ENCODE measurements at regions not wholly inside any gene's neighbourhood (a gene's known extent, or its start where the extent isn't known, plus 50 kb on each side); places are given as distances from the start of the nearest gene placed in this dataset.

DNA sequence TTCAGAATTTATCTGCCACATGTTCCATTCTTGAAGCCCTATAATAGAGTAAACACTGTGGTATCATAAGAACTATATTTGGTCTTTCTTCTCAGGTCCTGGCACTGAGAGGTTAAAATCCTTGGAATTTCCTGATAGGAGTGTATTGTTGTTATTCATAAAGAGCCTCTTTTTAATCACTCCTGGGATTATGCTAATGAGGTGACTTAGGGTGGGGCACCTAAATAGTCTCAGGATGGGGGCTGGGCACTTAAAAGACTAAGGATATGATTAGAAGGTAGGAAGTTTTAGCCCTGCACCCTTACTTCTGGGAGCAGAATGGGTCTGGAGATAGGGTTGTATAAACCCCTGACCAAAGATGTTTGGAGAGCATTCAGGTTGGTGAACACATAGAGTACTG is 755.2 kb upstream of the TENM4 start:
- BruUV-seq (replicated peaks), result no TSS peak
- no peak overlapping the region for H2AFZ ChIP-seq (ENCODE audit: low read length)
- intact Hi-C loops (cut with micrococcal nuclease; ENCODE audit: unreplicated experiment), result no loop called here
- no peak overlapping the region for H3K4me2 ChIP-seq (ENCODE audit: low read length)
- no peak overlapping the region for H3K27ac ChIP-seq (ENCODE audit: low read depth, low read length, poor library complexity, severe bottlenecking)
- no peak overlapping the region for H3K4me3 ChIP-seq (ENCODE audit: low read depth, low read length, poor library complexity, severe bottlenecking)
- H3K9me2 ChIP-seq (ENCODE audit: insufficient read depth, low read length), result no peaks in the 10 kb centered on the region
- H4K20me1 ChIP-seq (ENCODE audit: insufficient read depth, low read length), result no peaks in the 10 kb centered on the region
- ChIA-PET POLR2A (no interaction called here), CTCF (ENCODE audit: unreplicated experiment) (no interaction called here)
- no peaks in the 10 kb centered on the region for H3K79me2 ChIP-seq (ENCODE audit: insufficient read depth, low read depth, low read length)
- TF ChIP-seq EZH2phosphoT487 (IDR thresholded peaks at IDR 0.05; ENCODE audit: borderline replicate concordance, low read depth, low read length), result no peak
- TF ChIP-seq, protein P1, sequence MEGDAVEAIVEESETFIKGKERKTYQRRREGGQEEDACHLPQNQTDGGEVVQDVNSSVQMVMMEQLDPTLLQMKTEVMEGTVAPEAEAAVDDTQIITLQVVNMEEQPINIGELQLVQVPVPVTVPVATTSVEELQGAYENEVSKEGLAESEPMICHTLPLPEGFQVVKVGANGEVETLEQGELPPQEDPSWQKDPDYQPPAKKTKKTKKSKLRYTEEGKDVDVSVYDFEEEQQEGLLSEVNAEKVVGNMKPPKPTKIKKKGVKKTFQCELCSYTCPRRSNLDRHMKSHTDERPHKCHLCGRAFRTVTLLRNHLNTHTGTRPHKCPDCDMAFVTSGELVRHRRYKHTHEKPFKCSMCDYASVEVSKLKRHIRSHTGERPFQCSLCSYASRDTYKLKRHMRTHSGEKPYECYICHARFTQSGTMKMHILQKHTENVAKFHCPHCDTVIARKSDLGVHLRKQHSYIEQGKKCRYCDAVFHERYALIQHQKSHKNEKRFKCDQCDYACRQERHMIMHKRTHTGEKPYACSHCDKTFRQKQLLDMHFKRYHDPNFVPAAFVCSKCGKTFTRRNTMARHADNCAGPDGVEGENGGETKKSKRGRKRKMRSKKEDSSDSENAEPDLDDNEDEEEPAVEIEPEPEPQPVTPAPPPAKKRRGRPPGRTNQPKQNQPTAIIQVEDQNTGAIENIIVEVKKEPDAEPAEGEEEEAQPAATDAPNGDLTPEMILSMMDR (conservative IDR thresholded peaks at IDR 0.05; ENCODE audit: low read length), result no peak
- DNase-seq (ENCODE audit: low spot score), result no peak
- no peaks in the 10 kb centered on the region for H3K4me1 ChIP-seq (ENCODE audit: insufficient read depth, low read length, poor library complexity, severe bottlenecking)
- H3K9me3 ChIP-seq (ENCODE audit: low read length), result no peaks in the 10 kb centered on the region
- no peaks in the 10 kb centered on the region for H3K36me3 ChIP-seq (ENCODE audit: insufficient read depth, low read length)

DNA sequence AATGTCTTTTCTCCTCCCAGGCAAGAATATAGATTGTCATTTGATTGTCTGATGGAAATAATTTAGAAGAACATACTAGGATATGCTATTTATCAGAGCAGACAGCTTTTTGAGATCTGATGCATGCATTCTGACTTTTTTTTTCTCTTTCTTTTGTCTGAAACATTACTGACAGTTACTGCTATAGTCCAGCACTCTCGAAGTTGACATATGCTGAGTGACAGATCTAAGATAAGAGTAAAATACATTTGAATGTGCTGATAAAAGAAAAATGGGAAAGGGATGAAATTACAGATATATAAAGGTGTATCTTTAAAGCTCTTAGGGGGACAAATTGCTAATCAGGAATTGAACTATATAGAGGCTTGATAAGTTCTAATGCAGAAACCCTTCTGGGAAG is 753.8 kb upstream of the TENM4 start:
- POLR2A ChIA-PET, result interaction anchor here (0.8 kb wide), 1 partner anchor 14 kb away, joined by 4 read pairs; no protein-coding TSS in a partner anchor
- Histone ChIP-seq H3K36me3 (ENCODE audit: insufficient read depth, low read length) (no peaks in the 10 kb centered on the region), H4K20me1 (ENCODE audit: insufficient read depth, low read length) (no peaks in the 10 kb centered on the region), H3K27ac (ENCODE audit: low read depth, low read length, poor library complexity, severe bottlenecking) (no peak overlapping the region), H3K4me3 (ENCODE audit: low read depth, low read length, poor library complexity, severe bottlenecking) (no peak overlapping the region), H3K4me1 (ENCODE audit: insufficient read depth, low read length, poor library complexity, severe bottlenecking) (no peaks in the 10 kb centered on the region), H3K4me2 (ENCODE audit: low read length) (no peak overlapping the region), H3K79me2 (ENCODE audit: insufficient read depth, low read depth, low read length) (no peaks in the 10 kb centered on the region), H2AFZ (ENCODE audit: low read length) (no peak overlapping the region), H3K9me2 (ENCODE audit: insufficient read depth, low read length) (no peaks in the 10 kb centered on the region), H3K9me3 (ENCODE audit: low read length) (no peaks in the 10 kb centered on the region)
- TF ChIP-seq, protein P1 (conservative IDR thresholded peaks at IDR 0.05; ENCODE audit: low read length), result no peak
- no peak for TF ChIP-seq EZH2phosphoT487 (IDR thresholded peaks at IDR 0.05; ENCODE audit: borderline replicate concordance, low read depth, low read length)
- intact Hi-C loops (cut with micrococcal nuclease; ENCODE audit: unreplicated experiment), result no loop called here
- CTCF ChIA-PET (ENCODE audit: unreplicated experiment), result no interaction called here
- DNase-seq (ENCODE audit: low spot score), result no peak
- BruUV-seq (replicated peaks), result no TSS peak

DNA sequence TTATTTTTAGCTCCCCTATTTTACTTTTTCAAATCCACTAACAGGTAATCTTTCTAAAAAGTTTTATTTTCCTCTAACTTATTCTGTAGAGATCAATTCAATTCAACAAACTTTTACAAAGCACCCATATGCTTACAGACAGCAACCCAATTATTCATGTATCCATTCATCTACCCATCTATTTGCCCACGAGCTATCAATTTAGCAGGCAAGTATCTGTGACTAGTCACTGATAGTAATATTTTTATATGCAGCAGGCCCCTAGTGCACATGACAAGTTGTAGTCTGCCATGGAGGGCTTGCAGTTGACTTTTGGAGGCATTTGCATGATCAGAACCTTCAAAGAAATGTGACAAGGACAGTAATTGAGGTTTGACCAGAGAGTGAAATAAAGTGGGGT is 753.2 kb upstream of the TENM4 start:
- TF ChIP-seq EZH2phosphoT487 (IDR thresholded peaks at IDR 0.05; ENCODE audit: borderline replicate concordance, low read depth, low read length), result no peak
- TF ChIP-seq, protein P1 (conservative IDR thresholded peaks at IDR 0.05; ENCODE audit: low read length), result no peak
- H3K9me2 ChIP-seq (ENCODE audit: insufficient read depth, low read length), result no peaks in the 10 kb centered on the region

More for the DNA sequence above, 753.2 kb upstream of the TENM4 start:
- CTCF ChIA-PET (ENCODE audit: unreplicated experiment), result no interaction called here
- BruUV-seq (replicated peaks), result no TSS peak
- H2AFZ ChIP-seq (ENCODE audit: low read length), result no peak overlapping the region
- intact Hi-C loops (cut with micrococcal nuclease; ENCODE audit: unreplicated experiment), result no loop called here
- no peaks in the 10 kb centered on the region for H3K9me3 ChIP-seq (ENCODE audit: low read length)
- no peaks in the 10 kb centered on the region for H4K20me1 ChIP-seq (ENCODE audit: insufficient read depth, low read length)
- no peaks in the 10 kb centered on the region for H3K4me1 ChIP-seq (ENCODE audit: insufficient read depth, low read length, poor library complexity, severe bottlenecking)
- H3K4me3 ChIP-seq (ENCODE audit: low read depth, low read length, poor library complexity, severe bottlenecking), result no peak overlapping the region
- H3K79me2 ChIP-seq (ENCODE audit: insufficient read depth, low read depth, low read length), result no peaks in the 10 kb centered on the region
- H3K4me2 ChIP-seq (ENCODE audit: low read length), result no peak overlapping the region
- no peak overlapping the region for H3K27ac ChIP-seq (ENCODE audit: low read depth, low read length, poor library complexity, severe bottlenecking)
- no peak for DNase-seq (ENCODE audit: low spot score)
- no peaks in the 10 kb centered on the region for H3K36me3 ChIP-seq (ENCODE audit: insufficient read depth, low read length)
- POLR2A ChIA-PET, result no interaction called here
